H1 (cell line): ENCODE measurements at regions not wholly inside any gene's neighbourhood (a gene's known extent, or its start where the extent isn't known, plus 50 kb on each side); places are given as distances from the start of the nearest gene placed in this dataset.

Experiments used
- CHD7 ChIP-seq: fragments of 300-600 bp; sonication (generic); IDR thresholded peaks from 2 replicates; pipeline ENCODE4 v1.7.1; 2012; ENCODE audit warnings: low read length, moderate library complexity, mild to moderate bottlenecking, inconsistent platforms; ENCODE audit not compliant: insufficient replicate concordance

- TF ChIP-seq CHD7: no peak
Measured at GRCh38 chr12:29960122-29960521, 176.4 kb upstream of the TMTC1 start (continued).
